ENCODE measurements at regions not wholly inside any gene's neighbourhood (a gene's known extent, or its start where the extent isn't known, plus 50 kb on each side); places are given as distances from the start of the nearest gene placed in this dataset.

GRCh38 chr9:108239696-108240321, 616.0 kb downstream of the ACTL7B start:
- TF ChIP-seq CTCF (IDR thresholded peaks at IDR 0.05; ENCODE audit: poor library complexity) (no peak), EZH2 (IDR thresholded peaks at IDR 0.05; ENCODE audit: borderline replicate concordance) (no peak)
